ENCODE measurements at regions not wholly inside any gene's neighbourhood (a gene's known extent, or its start where the extent isn't known, plus 50 kb on each side); places are given as distances from the start of the nearest gene placed in this dataset.

DNA sequence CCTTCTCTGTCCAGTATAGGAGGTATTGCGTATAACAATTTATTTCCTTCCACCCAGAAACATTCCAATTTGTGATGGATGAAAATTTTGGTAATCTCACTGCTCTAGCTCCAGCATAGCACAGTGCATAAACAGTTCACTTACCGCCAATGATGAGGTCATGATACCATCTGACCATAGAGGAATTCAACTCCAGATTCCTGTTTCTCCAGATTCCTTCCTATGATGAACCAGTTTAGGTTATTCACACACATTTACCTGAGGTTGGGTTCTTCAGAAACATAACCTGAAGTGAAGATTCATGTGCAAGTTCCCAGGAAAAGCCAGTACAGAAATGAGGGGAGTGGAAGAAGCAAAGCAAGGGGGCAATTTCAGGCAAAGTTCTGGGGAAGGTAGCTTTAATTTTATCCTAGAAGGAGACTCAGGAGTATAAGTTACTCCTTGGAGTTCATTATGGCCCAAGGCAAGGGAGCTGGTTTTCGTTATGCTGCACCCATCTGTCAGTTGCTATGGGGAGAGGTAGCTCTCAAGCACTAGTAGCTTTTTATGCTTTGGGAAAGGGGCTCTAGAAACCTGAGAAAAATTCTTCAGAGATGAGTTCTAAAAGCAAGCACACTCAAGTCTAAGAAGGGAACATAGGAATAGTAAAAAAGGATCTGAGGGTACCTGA, 121.6 kb downstream of the CASP12 start:
- TF ChIP-seq RCOR1 (IDR thresholded peaks at IDR 0.05; ENCODE audit: insufficient replicate concordance, low read length) (no peak), CTCF (conservative IDR thresholded peaks at IDR 0.05; ENCODE audit: low read depth, low read length) (no peak), SMC3 (IDR thresholded peaks at IDR 0.05; ENCODE audit: low read depth, low read length) (no peak)

Data from IMR-90 (cell line).